Loucy (cell line): ENCODE measurements at regions not wholly inside any gene's neighbourhood (a gene's known extent, or its start where the extent isn't known, plus 50 kb on each side); places are given as distances from the start of the nearest gene placed in this dataset.

Source experiments
- CTCF ChIP-seq: fragments of 200-600 bp; sonication (generic); conservative IDR thresholded peaks from 2 replicates; pipeline ENCODE4 v1.5.1; 2014; ENCODE audit warnings: mild to moderate bottlenecking, antibody characterized with exemption, low read length
- EZH2phosphoT487 ChIP-seq: fragments of 200-600 bp; IDR thresholded peaks from 2 replicates; pipeline ENCODE4 v1.6.1; 2018; ENCODE audit warnings: antibody characterized with exemption, mild to moderate bottlenecking, moderate library complexity, borderline replicate concordance

- no peak for TF ChIP-seq EZH2phosphoT487
- TF ChIP-seq CTCF: no peak
Observed at GRCh38 chr14:84036840-84037239, 1493.1 kb upstream of the FLRT2 start.
